ENCODE measurements at regions not wholly inside any gene's neighbourhood (a gene's known extent, or its start where the extent isn't known, plus 50 kb on each side); places are given as distances from the start of the nearest gene placed in this dataset.
A peak's percentile ranks its signal among the peaks of the same experiment; 100 is the strongest.

DNA sequence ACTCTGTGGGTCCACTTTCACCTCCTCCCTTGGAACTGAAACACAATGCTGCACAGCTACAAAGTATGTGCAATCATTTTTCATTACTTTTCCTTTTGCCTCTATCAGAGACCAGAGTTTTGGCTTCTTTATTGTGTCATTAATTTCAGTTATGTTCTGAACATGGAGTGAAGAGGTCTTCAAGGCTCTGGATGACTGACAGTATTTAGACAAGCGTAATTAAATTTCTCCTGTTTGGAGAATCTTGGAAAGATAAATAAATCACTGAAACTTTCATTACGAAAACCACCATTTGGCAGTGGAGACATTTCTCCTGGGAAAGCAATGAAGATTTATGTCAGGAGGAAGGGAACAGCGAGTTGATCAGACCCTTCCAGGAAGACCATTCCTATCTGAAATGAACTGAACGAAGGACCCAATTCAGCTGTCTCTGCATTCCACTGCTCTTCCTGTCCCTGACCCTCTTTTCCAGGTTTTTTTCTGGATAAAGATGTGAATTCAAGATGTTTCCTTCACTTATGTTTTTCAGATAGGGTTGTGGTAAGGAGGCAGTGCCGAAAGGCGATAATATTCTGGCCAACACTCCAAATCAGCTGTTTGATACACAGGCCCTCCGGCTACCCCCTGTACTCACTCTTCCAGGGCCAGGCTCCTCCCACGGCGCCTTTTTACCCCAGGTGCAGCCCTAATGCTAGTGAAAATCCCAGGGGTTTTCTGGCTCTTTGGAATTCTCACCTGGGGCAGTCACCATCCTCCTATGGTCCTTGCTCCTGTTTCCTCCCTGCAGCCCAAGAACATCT is 77.2 kb upstream of the OSMR start:
- TF ChIP-seq, protein P1, sequence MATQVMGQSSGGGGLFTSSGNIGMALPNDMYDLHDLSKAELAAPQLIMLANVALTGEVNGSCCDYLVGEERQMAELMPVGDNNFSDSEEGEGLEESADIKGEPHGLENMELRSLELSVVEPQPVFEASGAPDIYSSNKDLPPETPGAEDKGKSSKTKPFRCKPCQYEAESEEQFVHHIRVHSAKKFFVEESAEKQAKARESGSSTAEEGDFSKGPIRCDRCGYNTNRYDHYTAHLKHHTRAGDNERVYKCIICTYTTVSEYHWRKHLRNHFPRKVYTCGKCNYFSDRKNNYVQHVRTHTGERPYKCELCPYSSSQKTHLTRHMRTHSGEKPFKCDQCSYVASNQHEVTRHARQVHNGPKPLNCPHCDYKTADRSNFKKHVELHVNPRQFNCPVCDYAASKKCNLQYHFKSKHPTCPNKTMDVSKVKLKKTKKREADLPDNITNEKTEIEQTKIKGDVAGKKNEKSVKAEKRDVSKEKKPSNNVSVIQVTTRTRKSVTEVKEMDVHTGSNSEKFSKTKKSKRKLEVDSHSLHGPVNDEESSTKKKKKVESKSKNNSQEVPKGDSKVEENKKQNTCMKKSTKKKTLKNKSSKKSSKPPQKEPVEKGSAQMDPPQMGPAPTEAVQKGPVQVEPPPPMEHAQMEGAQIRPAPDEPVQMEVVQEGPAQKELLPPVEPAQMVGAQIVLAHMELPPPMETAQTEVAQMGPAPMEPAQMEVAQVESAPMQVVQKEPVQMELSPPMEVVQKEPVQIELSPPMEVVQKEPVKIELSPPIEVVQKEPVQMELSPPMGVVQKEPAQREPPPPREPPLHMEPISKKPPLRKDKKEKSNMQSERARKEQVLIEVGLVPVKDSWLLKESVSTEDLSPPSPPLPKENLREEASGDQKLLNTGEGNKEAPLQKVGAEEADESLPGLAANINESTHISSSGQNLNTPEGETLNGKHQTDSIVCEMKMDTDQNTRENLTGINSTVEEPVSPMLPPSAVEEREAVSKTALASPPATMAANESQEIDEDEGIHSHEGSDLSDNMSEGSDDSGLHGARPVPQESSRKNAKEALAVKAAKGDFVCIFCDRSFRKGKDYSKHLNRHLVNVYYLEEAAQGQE (IDR thresholded peaks at IDR 0.05; ENCODE audit: insufficient read depth in 1 of 2, low read depth in 2 of 2, low read length in 2 of 2): no peak
- no peak for TF ChIP-seq TAF1 (IDR thresholded peaks at IDR 0.05; ENCODE audit: borderline replicate concordance, insufficient read depth, low read length)
- 0 out of 2 replicates have a peak, but pooled peaks have one; percentile 33 for TF ChIP-seq POLR2AphosphoS5 (IDR thresholded peaks at IDR 0.05; ENCODE audit: low read depth, low read length)

DNA sequence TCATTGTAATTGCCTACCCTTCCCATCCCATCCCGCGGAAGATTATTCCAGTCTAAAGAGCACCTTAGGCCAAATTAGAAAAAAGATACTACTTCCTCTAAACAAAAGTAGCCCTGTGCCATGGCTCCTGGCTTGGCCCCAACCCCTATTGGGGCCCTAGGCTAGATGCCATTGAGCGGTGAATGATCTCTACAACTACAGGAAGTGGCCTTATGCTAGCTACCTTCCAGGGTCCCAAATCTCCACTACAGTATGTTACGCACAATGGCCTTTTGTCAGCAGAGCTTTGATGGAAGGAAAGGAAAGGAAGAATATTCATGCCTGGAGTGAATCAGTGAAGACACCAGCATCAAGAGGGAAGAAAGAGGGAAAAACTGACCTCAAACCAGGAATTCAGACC is 73.3 kb upstream of the OSMR start:
- TF ChIP-seq TAF1 (IDR thresholded peaks at IDR 0.05; ENCODE audit: borderline replicate concordance, insufficient read depth, low read length) (no peak), FOXP2 (optimal IDR thresholded peaks at IDR 0.05; ENCODE audit: borderline replicate concordance, extremely low read depth, extremely low read length, insufficient read depth) (no peak), SIN3A (IDR thresholded peaks at IDR 0.05; ENCODE audit: borderline replicate concordance, insufficient read depth, low read length) (no peak), POLR2AphosphoS5 (IDR thresholded peaks at IDR 0.05; ENCODE audit: low read depth, low read length) (no peak)
- TF ChIP-seq, protein P1 (IDR thresholded peaks at IDR 0.05; ENCODE audit: insufficient read depth in 1 of 2, low read depth in 2 of 2, low read length in 2 of 2): no peak

DNA sequence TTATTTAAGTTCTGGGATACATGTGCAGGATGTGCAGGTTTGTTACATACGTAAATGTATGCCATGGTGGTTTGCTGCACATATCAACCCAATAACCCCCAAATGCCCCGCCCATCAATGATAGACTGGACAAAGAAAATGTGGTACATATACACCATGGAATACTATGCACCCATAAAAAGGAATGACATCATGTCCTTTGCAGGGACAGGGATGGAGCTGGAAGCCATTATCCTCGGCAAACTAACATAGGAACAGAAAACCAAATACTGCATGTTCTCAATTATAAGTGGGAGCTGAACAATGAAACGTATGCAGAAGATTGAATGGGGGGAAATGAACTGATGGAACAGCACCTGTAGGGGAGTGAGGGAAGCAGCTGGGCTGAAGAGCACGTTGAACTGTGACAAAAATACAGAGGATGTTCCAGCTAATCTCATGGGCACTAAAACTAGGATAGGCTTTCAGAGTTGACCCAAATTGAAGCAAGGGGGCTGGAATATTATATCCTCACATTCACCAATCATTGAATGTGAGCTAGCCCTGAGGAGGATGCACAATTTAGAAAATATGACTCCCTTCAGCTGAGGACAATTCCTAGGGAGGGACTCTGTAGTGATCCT is 70.5 kb upstream of the OSMR start:
- TF ChIP-seq TAF1 (IDR thresholded peaks at IDR 0.05; ENCODE audit: borderline replicate concordance, insufficient read depth, low read length): no peak
- TF ChIP-seq FOXP2 (optimal IDR thresholded peaks at IDR 0.05; ENCODE audit: borderline replicate concordance, extremely low read depth, extremely low read length, insufficient read depth): no peak
- TF ChIP-seq, protein P1 (IDR thresholded peaks at IDR 0.05; ENCODE audit: insufficient read depth in 1 of 2, low read depth in 2 of 2, low read length in 2 of 2): no peak
- no peak for TF ChIP-seq POLR2AphosphoS5 (IDR thresholded peaks at IDR 0.05; ENCODE audit: low read depth, low read length)
- TF ChIP-seq SIN3A (IDR thresholded peaks at IDR 0.05; ENCODE audit: borderline replicate concordance, insufficient read depth, low read length): no peak

DNA sequence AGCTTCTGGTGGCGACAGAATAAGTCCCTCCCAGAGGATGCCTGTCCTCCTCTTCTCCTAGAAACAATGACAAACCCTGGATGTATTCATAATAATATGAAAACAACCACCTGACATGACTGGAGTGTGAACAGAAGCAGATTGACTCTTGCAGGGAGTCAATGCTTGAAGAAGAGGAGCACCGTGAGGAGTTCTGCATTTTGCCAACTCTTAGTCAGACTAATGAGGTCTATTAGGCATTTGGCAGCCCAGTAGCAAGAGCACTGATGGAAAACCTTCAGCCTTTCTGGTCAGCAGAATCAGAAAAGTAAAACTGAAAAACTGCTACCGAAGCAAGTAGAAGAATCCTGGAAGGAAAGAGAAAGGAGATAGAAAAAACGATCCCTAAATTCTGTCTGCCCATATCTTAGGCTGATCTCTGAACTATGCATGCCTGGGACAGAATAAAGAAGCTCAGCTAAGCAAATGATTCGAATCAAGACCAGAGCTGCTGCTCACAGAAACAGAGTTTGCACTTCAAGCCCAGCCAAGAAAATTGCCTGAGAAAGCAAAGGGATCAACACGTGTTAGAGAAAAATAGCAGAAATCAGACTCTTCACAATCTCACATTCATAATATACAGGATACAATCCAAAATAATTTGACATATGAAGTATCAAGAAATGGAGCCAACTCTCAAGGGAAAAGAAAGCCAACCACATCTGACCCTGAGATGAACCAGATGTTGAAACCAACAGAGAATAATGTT is 69.5 kb upstream of the OSMR start:
- TF ChIP-seq TAF1 (IDR thresholded peaks at IDR 0.05; ENCODE audit: borderline replicate concordance, insufficient read depth, low read length) (no peak), SIN3A (IDR thresholded peaks at IDR 0.05; ENCODE audit: borderline replicate concordance, insufficient read depth, low read length) (no peak), FOXP2 (optimal IDR thresholded peaks at IDR 0.05; ENCODE audit: borderline replicate concordance, extremely low read depth, extremely low read length, insufficient read depth) (no peak), POLR2AphosphoS5 (IDR thresholded peaks at IDR 0.05; ENCODE audit: low read depth, low read length) (no peak)
- TF ChIP-seq, protein P1 (IDR thresholded peaks at IDR 0.05; ENCODE audit: insufficient read depth in 1 of 2, low read depth in 2 of 2, low read length in 2 of 2): no peak

All from PFSK-1 (cell line).